Fibroblast of lung (primary cell): ENCODE measurements at regions not wholly inside any gene's neighbourhood (a gene's known extent, or its start where the extent isn't known, plus 50 kb on each side); places are given as distances from the start of the nearest gene placed in this dataset.

Experiments used
- DNase-seq, 2 donors: peaks; one replicate each; pipeline versions ENCODE4 v3.0.0 to v3.0.0-alpha.2; 2010; ENCODE audit warnings: low read depth in 2 of 2
- H2AFZ ChIP-seq: 2 replicates; pipeline ENCODE4 v1.5.1; 2012; ENCODE audit warnings: low read length, control low read depth, inconsistent platforms
- H3K27ac ChIP-seq: 2 replicates; pipeline ENCODE4 v1.5.1; 2011; ENCODE audit warnings: low read length, control low read depth; ENCODE audit not compliant: insufficient read depth
- H3K27me3 ChIP-seq: 2 replicates; pipeline ENCODE4 v1.5.1; 2011; ENCODE audit warnings: mild to moderate bottlenecking, low read length; ENCODE audit not compliant: control insufficient read depth, insufficient read depth
- H3K36me3 ChIP-seq: 2 replicates; pipeline ENCODE4 v1.5.1; 2011; ENCODE audit warnings: low read length; ENCODE audit not compliant: control insufficient read depth, insufficient read depth
- H3K4me1 ChIP-seq: 2 replicates; pipeline ENCODE4 v1.5.1; 2011; ENCODE audit warnings: low read length; ENCODE audit not compliant: control insufficient read depth, insufficient read depth; ENCODE audit errors: extremely low read depth
- H3K4me2 ChIP-seq: 2 replicates; pipeline ENCODE4 v1.5.1; 2011; ENCODE audit warnings: low read length, control low read depth; ENCODE audit not compliant: insufficient read depth; ENCODE audit errors: extremely low read depth
- H3K4me3 ChIP-seq, 4 experiments: fragments of 200-600 bp in 1 of 4; sonication (generic) in 1 of 4; replicated peaks in 1 of 4; 2 replicates each; pipeline ENCODE4 v1.5.1; 2011 to 2016; ENCODE audit warnings: low read length in 4 of 4, low read depth in 3 of 4, mild to moderate bottlenecking in 3 of 4, control low read depth in 2 of 4, inconsistent platforms in 1 of 4, mixed read lengths in 1 of 4; ENCODE audit not compliant: insufficient read depth in 1 of 4; ENCODE audit errors: control extremely low read depth in 1 of 4
- H3K79me2 ChIP-seq: 2 replicates; pipeline ENCODE4 v1.5.1; 2012; ENCODE audit warnings: mild to moderate bottlenecking, low read length, inconsistent platforms; ENCODE audit not compliant: control insufficient read depth, insufficient read depth
- H3K9ac ChIP-seq: 2 replicates; pipeline ENCODE4 v1.5.1; 2011; ENCODE audit warnings: mild to moderate bottlenecking, low read length, control low read depth; ENCODE audit not compliant: insufficient read depth
- H3K9me3 ChIP-seq: 2 replicates; pipeline ENCODE4 v1.5.1; 2012; ENCODE audit warnings: low read depth, low read length; ENCODE audit not compliant: control insufficient read depth, insufficient read depth
- H4K20me1 ChIP-seq: 2 replicates; pipeline ENCODE4 v1.5.1; 2011; ENCODE audit warnings: low read length; ENCODE audit not compliant: control insufficient read depth, insufficient read depth; ENCODE audit errors: extremely low read depth
- EZH2 ChIP-seq: IDR thresholded peaks from 2 replicates; pipeline ENCODE4 v1.5.1; 2012; ENCODE audit warnings: low read length, control low read depth, mild to moderate bottlenecking; ENCODE audit errors: missing control alignments
- TF ChIP-seq, protein P1 (sequence below), 2 donors: IDR thresholded peaks in 1 of 2; conservative IDR thresholded peaks in 1 of 2; 1 replicate in 1 of 2; 2 replicates in 1 of 2; pipeline ENCODE4 v1.5.1; 2011 to 2012; ENCODE audit warnings: low read length in 2 of 2, control low read depth in 1 of 2, inconsistent platforms in 1 of 2, low read depth in 1 of 2, mild to moderate bottlenecking in 1 of 2

DNA sequence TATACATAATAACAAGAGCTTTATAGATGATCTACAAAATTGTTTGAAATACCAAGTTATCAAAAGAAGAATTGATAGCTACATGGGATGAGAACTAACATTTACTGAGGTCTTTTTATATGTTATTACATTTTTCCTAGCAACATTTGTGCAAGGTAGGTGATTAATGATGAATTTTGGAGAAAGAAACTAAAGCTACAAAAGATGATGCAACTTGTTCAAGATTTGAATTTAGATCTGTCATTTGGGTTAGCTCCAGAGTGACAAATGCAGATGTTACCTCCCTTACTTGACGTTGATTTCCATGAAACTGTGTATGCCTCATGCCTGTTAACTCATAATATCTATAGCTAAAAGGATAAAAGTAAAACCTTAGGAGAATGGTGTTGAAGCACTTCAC is 84.5 kb upstream of the EYA4 start:
- Histone ChIP-seq H4K20me1 (no peaks in the 10 kb centered on the region), H3K9me3 (no peaks in the 10 kb centered on the region), H3K79me2 (no peaks in the 10 kb centered on the region), H2AFZ (no peak overlapping the region), H3K4me1 (no peaks in the 10 kb centered on the region), H3K9ac (no peak overlapping the region), H3K36me3 (no peaks in the 10 kb centered on the region), H3K27ac (no peak overlapping the region), H3K4me3 (no peak overlapping the region), H3K27me3 (no peaks in the 10 kb centered on the region), H3K4me2 (no peak overlapping the region)
- no peak for DNase-seq
- TF ChIP-seq, protein P1, sequence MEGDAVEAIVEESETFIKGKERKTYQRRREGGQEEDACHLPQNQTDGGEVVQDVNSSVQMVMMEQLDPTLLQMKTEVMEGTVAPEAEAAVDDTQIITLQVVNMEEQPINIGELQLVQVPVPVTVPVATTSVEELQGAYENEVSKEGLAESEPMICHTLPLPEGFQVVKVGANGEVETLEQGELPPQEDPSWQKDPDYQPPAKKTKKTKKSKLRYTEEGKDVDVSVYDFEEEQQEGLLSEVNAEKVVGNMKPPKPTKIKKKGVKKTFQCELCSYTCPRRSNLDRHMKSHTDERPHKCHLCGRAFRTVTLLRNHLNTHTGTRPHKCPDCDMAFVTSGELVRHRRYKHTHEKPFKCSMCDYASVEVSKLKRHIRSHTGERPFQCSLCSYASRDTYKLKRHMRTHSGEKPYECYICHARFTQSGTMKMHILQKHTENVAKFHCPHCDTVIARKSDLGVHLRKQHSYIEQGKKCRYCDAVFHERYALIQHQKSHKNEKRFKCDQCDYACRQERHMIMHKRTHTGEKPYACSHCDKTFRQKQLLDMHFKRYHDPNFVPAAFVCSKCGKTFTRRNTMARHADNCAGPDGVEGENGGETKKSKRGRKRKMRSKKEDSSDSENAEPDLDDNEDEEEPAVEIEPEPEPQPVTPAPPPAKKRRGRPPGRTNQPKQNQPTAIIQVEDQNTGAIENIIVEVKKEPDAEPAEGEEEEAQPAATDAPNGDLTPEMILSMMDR (conservative IDR thresholded peaks at IDR 0.05 in 1 of 2, IDR thresholded peaks at IDR 0.05 in 1 of 2; ENCODE audit: low read depth in 1 of 2, low read length in 2 of 2): no peak
- no peak for TF ChIP-seq EZH2

DNA sequence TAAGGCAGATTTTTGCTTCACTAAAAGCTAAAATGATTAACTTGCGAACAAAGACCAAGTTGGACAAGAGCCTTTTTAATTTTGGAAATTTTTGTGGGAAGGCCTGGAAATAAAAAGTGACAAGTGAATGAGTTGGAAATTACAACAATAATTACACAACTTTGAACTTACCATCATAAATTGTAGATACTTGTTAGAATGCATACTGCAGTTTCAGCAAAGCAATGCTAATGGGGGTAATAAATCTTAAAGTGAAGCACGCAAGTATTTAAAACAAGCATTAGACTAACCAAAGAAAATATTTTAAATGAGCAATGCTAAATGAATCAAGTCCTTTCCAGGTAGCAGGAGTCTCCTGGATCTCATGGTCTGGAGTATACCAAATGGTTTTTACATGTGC is 83.2 kb upstream of the EYA4 start:
- no peak overlapping the region for H3K4me3 ChIP-seq
- H3K79me2 ChIP-seq: no peaks in the 10 kb centered on the region
- H2AFZ ChIP-seq: no peak overlapping the region
- H4K20me1 ChIP-seq: no peaks in the 10 kb centered on the region
- no peak overlapping the region for H3K4me2 ChIP-seq
- H3K36me3 ChIP-seq: no peaks in the 10 kb centered on the region
- no peak for TF ChIP-seq EZH2
- TF ChIP-seq, protein P1 (conservative IDR thresholded peaks at IDR 0.05 in 1 of 2, IDR thresholded peaks at IDR 0.05 in 1 of 2; ENCODE audit: low read depth in 1 of 2, low read length in 2 of 2): no peak
- no peaks in the 10 kb centered on the region for H3K4me1 ChIP-seq
- no peak overlapping the region for H3K9ac ChIP-seq
- H3K27ac ChIP-seq: no peak overlapping the region
- peak in 1 of 2 donors; percentile 40 for DNase-seq
- no peaks in the 10 kb centered on the region for H3K9me3 ChIP-seq
- H3K27me3 ChIP-seq: no peaks in the 10 kb centered on the region

DNA sequence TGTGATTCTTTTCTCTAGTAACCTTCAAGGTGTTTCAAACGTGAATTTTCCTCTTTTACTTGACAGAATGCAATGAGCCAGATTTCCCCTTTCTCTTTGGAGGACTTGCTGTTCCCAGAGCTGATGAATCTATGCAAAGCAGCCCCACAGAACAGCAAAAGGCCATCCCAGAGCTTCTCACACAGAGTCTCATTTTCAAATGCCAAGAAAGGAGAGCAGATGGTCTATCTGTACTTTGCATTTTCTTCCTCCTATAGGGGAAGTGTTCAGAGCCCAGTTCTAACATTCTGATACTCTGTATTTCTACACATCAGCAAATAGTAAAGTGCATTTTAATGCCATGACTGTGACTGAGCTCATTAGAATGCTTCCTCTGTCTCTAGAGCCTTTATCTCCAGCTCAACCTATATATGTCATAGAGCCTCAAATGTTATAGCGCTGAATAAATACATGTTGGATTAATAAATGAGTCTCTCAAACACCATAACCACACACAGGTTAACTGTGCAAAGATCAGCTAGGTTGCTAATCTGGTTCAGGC is 81.8 kb upstream of the EYA4 start:
- no peak overlapping the region for H2AFZ ChIP-seq
- no peak overlapping the region for H3K4me3 ChIP-seq
- no peak overlapping the region for H3K9ac ChIP-seq
- H3K79me2 ChIP-seq: no peaks in the 10 kb centered on the region
- no peak for DNase-seq
- no peak for TF ChIP-seq EZH2
- TF ChIP-seq, protein P1 (conservative IDR thresholded peaks at IDR 0.05 in 1 of 2, IDR thresholded peaks at IDR 0.05 in 1 of 2; ENCODE audit: low read depth in 1 of 2, low read length in 2 of 2): no peak
- H3K4me2 ChIP-seq: no peak overlapping the region
- no peaks in the 10 kb centered on the region for H3K27me3 ChIP-seq
- no peaks in the 10 kb centered on the region for H3K36me3 ChIP-seq
- H3K9me3 ChIP-seq: no peaks in the 10 kb centered on the region
- H3K4me1 ChIP-seq: no peaks in the 10 kb centered on the region
- no peak overlapping the region for H3K27ac ChIP-seq
- no peaks in the 10 kb centered on the region for H4K20me1 ChIP-seq
